Erythroblast (primary cell): ENCODE measurements at regions not wholly inside any gene's neighbourhood (a gene's known extent, or its start where the extent isn't known, plus 50 kb on each side); places are given as distances from the start of the nearest gene placed in this dataset.

Source experiments
- DNase-seq, 2 experiments: peaks; one replicate each; lab custom pipeline; 2025; lab: John Stamatoyannopoulos, UW
- GATA1 ChIP-seq: IDR thresholded peaks from 2 replicates; pipeline ENCODE4 v1.6.1; 2011; ENCODE audit warnings: low read depth, mild to moderate bottlenecking, control low read depth, low read length, moderate library complexity
- POLR2A ChIP-seq: IDR thresholded peaks from 2 replicates; pipeline ENCODE4 v1.6.1; 2011; ENCODE audit warnings: mild to moderate bottlenecking, low read length

DNA sequence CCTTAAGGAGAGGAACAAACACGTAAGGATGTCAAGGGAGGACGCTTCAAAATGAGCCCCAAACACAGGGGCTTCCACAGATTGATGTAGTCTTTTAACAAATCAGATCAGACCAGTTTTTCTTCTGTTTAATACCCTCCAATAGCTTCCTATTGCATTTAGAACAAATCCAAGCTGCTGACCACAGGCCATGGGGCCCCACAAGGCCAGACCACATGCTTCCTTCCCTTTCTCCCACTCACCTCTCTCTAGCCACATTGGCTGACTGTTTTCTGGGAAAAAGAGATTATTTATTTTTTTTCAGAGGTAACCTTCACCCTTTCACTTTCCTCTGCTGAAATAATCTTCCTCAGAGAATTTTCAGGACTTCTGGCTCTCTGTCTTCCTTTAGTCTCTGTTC lies 380.6 kb downstream of the SIPA1L2 start:
- no peak for DNase-seq
- no peak for TF ChIP-seq POLR2A
- no peak for TF ChIP-seq GATA1

DNA sequence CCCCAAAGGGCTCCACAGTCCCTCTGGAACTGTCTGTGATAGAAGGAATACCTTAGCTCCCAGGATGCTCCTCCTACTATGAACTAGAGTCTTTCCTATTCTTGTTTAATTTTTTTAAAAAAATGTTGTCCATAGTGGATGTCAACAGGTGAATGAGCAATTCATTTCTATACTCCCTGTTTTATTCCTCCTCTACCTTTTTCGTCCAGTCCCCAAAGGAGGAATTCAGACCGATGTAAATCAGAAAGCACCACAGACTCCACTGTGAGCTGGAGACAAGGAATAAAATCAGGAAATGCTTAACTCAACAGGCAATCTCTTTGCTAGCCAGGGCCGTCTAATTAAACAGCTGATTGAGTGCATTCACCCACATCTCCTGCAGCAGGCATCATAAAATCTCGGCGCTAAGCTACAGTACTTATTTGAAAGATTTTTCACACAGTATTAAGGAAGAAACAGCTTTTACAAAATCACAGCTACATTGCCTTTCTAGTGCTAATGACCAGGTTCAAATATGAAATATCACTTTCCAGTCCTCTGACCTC lies 381.6 kb downstream of the SIPA1L2 start:
- no peak for DNase-seq
- TF ChIP-seq POLR2A (no peak), GATA1 (no peak)

DNA sequence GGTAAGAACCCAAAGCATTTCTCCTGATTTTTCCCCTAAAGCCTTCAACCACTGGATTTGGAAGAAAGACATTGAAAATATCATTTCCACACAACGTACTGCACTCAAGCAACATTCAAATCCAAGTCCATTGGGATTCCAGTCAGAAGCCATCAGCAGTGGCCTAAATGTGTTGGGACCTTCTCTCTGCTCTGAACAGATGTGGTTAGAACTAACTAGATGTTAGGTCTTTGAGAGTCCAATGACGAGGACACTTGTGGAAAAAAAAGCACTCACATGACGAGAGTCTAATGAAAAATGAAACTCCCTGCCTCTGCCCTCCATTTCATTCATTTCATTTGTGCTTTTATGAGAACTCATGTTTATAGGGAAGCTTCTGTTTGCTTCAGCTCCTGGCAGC lies 382.3 kb downstream of the SIPA1L2 start:
- DNase-seq = no peak
- TF ChIP-seq POLR2A (no peak), GATA1 (no peak)

DNA sequence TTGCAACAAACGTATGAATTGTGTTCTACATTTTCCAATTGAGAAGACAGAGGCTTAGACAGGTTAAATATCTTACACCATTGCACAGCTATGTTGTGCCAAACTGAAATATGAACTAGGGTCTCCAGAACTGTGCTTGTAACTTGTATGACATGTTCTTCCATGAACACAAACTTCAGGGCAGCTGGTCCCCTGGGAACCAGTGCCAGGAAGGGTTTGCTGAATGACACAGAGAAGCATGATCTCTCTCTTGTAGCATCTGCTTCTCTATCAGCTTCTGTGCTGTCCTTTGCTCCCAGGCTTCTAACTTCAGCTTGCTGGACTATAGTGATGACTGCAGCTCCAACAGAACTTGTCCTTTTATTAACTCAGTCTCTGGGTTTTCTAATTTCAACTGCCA lies 385.5 kb downstream of the SIPA1L2 start:
- DNase-seq = no peak
- TF ChIP-seq GATA1 = no peak
- TF ChIP-seq POLR2A = no peak

DNA sequence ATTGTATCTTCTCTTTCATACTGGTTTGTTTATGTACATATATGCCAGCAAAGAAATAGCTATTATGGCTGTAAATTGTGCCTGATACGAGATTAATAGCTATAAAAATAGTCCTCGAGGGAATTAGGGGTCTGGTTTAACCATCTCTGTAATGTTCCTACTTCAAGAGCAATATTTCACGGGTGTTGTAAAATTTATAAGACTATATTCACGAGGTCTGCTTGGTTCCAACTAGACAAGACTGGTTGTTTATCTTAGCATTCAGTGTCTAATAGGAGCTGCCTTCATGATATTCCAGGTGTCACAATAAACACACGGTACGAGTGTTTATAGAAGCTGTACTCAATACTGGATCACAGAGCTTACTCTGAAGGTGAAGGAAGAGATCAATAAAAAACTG lies 389.9 kb downstream of the SIPA1L2 start:
- no peak for TF ChIP-seq GATA1
- TF ChIP-seq POLR2A = no peak
- no peak for DNase-seq

DNA sequence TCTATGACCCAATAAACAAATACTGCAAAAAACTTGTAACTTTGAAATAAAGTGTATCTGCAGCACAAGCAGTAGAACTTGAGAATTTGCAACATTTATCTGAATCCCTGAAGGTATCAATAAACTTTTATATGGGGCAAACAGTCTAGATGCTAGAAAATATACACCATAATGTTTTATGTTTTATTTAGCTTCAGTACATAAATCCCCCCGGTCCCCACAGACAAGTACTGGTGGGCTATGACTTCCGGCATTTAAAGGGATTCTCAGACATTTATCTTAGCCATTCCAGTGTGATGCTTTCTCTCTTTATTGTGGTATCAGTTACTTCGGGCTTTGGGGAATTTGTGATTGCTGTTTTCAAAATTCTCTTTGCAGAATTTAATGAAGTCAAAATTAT lies 390.4 kb downstream of the SIPA1L2 start:
- no peak for DNase-seq
- TF ChIP-seq GATA1 (no peak), POLR2A (no peak)

DNA sequence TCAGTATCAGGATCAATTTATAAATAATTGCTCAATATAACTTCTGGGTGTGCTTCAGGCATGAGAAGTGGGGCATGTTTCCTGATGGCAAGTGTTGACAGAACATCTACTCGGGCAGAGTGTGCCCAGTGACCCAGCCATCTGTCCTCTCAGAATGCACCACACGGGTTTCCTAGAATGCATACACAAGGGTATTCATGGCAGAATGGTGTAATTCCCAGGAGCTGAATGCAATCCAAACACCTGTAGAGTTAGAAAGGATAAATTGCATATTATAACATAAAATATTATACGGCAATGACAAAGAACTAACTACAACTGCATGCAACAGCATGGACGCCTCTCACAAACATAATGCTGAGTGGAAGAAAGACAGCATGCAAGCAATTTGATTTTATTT lies 391.9 kb downstream of the SIPA1L2 start:
- DNase-seq = no peak
- TF ChIP-seq POLR2A = no peak
- TF ChIP-seq GATA1 = no peak

DNA sequence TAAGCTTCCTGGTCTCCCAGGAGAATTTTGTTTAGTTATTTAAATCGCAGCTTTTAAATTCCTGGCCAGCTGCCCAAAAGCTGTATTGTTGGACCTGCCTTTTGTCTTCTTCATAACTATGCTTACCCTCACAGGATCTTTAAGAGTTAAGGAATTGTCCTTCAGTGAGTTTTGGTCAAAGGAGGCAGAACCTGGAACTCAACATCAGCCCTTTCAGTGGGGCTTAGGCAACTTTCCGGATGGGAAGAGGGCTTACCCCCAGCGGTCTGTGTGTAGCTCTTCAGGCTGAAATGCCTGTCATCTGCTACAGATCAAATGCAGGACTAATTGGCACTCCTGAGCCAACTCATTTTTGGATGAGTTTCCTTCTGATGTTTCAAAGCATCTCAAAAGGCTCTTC lies 402.6 kb downstream of the SIPA1L2 start:
- TF ChIP-seq POLR2A = no peak
- TF ChIP-seq GATA1 = no peak
- no peak for DNase-seq

DNA sequence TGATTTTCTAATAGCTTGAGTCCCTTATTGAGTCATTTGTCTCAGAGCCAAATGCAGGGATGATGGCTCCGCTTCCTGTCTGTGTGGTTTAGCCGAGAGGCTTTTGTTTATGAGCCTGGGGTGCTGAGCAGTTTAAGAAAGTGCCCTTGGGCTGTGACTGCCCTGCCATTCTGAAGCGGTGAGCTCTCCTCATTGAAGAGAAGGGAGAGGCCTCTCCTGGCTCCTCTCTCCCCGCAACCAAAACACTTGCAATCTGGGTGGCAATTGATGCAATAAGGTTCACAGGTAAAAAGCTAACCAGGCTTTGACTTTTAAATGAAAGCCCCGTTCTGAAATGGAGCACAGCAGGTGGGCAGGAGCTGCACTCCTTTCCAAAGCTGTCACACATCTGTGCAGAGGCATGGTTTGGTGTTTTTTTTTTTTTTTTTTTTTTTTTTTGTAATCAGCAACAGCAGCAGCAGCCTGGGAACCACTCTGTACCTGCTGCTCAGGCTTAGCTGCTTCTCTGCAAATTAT lies 403.7 kb downstream of the SIPA1L2 start:
- no peak for DNase-seq
- TF ChIP-seq POLR2A = no peak
- TF ChIP-seq GATA1 = no peak

DNA sequence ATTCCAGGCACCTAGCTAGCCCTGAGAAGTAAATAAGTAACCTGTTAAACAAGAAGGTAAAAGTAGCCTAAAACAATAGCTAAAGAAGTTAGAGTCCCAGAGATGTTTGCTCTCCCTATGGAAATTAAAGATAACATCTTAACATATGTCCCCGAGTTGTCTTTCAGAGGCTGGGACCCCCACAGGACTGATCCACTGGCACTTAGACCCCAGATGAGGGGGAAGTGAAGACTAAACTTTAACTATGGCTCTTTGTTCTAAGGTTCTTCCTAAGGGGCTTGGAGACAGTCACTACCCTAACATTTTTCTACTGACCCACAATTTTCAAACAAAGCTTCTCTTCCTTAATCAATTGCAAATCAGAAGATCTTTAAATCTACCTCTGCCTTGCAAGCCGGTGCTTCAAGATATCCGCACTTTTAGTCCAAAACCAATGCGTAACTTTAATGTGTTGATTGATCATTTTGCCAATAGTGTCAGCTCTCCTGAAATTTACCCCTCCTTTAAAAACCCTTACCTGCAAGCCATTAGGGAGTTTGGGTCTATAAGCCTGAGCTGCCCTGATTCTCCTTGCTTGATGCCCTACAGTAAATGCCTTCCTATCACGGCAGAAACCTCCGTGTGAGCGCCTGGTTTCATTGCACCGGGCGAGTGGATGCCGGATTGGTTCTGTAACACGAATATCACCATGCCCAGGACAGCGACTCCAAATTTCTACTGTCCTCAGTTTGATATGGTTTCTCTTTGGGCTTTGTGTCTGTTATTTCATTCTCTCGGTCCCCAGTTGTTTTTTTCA lies 404.4 kb downstream of the SIPA1L2 start:
- TF ChIP-seq POLR2A (no peak), GATA1 (no peak)
- DNase-seq = no peak

DNA sequence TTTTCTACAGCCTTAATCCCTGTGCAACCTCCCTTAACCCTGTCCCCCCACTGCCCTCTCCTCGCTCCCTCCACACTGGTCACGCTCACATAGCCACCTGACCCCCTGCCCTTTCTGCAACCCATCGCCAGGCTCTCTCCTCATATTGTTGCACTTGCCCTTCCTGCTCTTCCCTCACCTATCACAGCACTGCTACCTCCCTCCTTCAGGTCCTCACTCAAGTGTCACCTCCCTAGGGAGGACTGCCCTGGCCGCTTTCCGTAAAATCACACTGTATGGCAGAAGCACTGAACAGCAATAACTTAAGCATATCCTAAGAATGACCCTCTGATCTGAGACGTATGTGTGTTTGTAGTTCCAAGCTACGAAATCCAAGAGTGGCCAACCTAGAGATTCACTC lies 406.0 kb downstream of the SIPA1L2 start:
- no peak for TF ChIP-seq POLR2A
- no peak for TF ChIP-seq GATA1
- no peak for DNase-seq

DNA sequence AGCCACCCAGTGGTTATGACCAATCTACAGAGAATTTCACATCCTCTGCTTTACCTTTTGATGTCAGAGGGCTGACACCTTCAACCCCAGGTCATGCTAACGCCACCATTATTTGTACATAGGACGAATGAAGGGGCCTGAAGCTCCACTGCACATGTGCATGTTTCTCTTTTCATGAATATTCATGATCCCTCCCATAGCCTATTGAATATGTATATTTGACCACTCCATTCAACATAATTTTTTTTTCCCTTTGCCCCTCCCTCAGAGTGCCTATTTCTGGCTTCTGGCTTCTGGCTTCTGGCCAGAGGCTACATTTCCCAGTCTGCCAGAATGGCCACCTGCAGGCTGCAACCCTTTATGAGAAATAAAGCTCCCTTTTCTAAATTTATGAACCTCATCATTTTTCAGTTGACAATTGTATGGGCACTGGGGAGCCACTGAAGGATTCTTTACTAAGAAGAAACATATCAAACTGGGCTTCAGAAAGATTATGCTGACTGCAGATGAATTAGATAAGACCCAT lies 406.7 kb downstream of the SIPA1L2 start:
- no peak for DNase-seq
- TF ChIP-seq GATA1 = no peak

DNA sequence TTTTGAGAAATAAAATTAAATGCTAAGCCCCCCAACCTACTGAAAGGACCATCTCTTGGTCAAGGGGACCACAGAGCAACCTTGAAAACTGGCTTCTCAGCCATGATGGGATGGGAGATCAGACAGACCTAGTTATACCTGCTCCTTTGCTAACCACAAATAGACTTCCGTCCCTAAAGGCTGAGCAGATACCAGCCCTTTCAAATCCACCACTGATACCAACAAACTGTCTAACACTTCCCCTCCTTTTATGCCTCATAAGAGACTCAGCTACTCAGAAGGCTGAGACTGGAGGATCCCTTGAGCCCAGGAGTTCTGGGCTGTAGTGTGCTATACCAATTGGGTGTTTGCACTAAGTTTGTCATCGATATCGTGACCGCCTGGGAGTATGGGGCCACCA lies 407.3 kb downstream of the SIPA1L2 start:
- TF ChIP-seq POLR2A = no peak
- TF ChIP-seq GATA1 = no peak
- no peak for DNase-seq

DNA sequence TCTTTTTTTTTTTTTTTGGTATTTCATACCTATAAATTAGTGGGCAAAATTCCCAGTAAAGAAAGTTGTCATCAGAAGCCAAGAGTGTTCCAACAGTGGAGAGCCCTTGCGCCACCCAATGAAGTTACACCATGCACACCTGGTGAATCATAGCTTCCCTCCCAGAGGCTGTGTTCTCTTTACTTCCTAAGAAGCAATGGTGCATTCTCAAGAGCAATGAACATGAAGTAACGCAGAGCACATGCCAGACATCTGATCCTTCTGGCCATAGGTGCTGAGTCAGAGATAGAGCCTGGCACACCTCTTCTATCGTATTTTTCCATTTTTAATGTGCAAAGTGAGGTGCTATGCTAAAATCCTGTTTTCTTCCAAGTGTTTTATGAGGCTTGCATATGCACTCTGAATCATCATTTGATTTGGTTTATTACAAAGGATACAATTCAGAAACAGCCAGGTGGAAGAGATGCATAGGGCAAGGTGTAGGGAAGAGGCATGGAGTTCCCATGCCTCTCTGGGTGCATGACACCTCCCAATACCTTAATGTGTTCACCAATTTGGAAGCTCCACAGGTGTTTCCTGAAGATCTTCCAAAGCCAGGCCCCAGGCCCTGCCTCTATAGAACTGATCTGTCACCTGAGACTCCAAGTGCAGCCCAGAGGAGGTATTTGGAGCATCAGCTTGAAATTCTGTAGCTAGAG lies 408.0 kb downstream of the SIPA1L2 start:
- DNase-seq = no peak
- TF ChIP-seq GATA1 (no peak), POLR2A (no peak)
